SK-N-SH (cell line): ENCODE measurements at regions not wholly inside any gene's neighbourhood (a gene's known extent, or its start where the extent isn't known, plus 50 kb on each side); places are given as distances from the start of the nearest gene placed in this dataset.

ENCODE experiments used
- CTCF ChIA-PET: fragments of 300-600, 350-600 bp; formaldehyde crosslinking; extraction: SDS; loops from one replicate; lab custom pipeline; 2021; lab: Yijun Ruan, JAX
- POLR2A ChIA-PET: fragments of 350-600 bp; sonication (Branson Sonifier 250); formaldehyde crosslinking; extraction: SDS; loops from one replicate; lab custom pipeline; 2020; ENCODE audit warnings: antibody characterized with exemption, inconsistent platforms; lab: Yijun Ruan, JAX
- DNase-seq: peaks from one replicate; pipeline ENCODE4 v3.0.0; 2012
- H2AFZ ChIP-seq: fragments of 200-600 bp; sonication (generic); 2 replicates; pipeline ENCODE4 v1.8.1; 2016; ENCODE audit warnings: antibody characterized with exemption, mild to moderate bottlenecking, low read depth
- H3F3A ChIP-seq: fragments of 200-600 bp; sonication (generic); replicated peaks from 2 replicates; pipeline ENCODE3; 2016; ENCODE audit warnings: antibody characterized with exemption, mild to moderate bottlenecking; ENCODE audit not compliant: insufficient read depth
- H3K27ac ChIP-seq, 2 experiments: fragments of 200-500 bp in 1 of 2; fragments of 200-600 bp in 1 of 2; sonication (Bioruptor generic) in 1 of 2; sonication (generic), shearing (Covaris generic) in 1 of 2; 2 replicates each; pipeline versions ENCODE4 v1.5.1 to v1.6.1; 2014 to 2016; ENCODE audit warnings: low read depth in 2 of 2, inconsistent platforms in 1 of 2, low read length in 1 of 2, mild to moderate bottlenecking in 1 of 2, mixed read lengths in 1 of 2
- H3K27me3 ChIP-seq: fragments of 200-600 bp; sonication (generic), shearing (Covaris generic); 2 replicates; pipeline ENCODE4 v1.6.1; 2016; ENCODE audit warnings: mixed run types; ENCODE audit not compliant: insufficient read depth
- H3K36me3 ChIP-seq, 2 experiments: fragments of 200-500 bp in 1 of 2; fragments of 200-600 bp in 1 of 2; sonication (Bioruptor generic) in 1 of 2; sonication (generic) in 1 of 2; replicated peaks in 1 of 2; 2 replicates each; pipeline versions ENCODE3 to v1.5.1; 2014 to 2016; ENCODE audit warnings: low read length in 1 of 2, mild to moderate bottlenecking in 1 of 2; ENCODE audit not compliant: insufficient read depth in 2 of 2, control insufficient read depth in 1 of 2
- H3K4me1 ChIP-seq, 2 experiments: fragments of 200-500 bp in 1 of 2; fragments of 200-600 bp in 1 of 2; sonication (Bioruptor generic) in 1 of 2; sonication (generic), shearing (Covaris generic) in 1 of 2; 2 replicates each; pipeline versions ENCODE4 v1.5.1 to v1.6.1; 2014 to 2016; ENCODE audit warnings: low read depth in 1 of 2, low read length in 1 of 2, mixed run types in 1 of 2; ENCODE audit not compliant: insufficient read depth in 2 of 2, control insufficient read depth in 1 of 2
- H3K4me2 ChIP-seq: fragments of 200-600 bp; sonication (generic), shearing (Covaris generic); 2 replicates; pipeline ENCODE4 v1.6.1; 2017; ENCODE audit warnings: mixed run types
- H3K4me3 ChIP-seq, 2 experiments: fragments of 200-500 bp in 1 of 2; fragments of 200-600 bp in 1 of 2; sonication (Bioruptor generic) in 1 of 2; sonication (generic), shearing (Covaris generic) in 1 of 2; 2 replicates each; pipeline versions ENCODE4 v1.5.1 to v1.8.1; 2014 to 2016; ENCODE audit warnings: low read depth in 2 of 2, inconsistent platforms in 1 of 2, low read length in 1 of 2, mild to moderate bottlenecking in 1 of 2, mixed read lengths in 1 of 2, moderate library complexity in 1 of 2
- H3K79me2 ChIP-seq: fragments of 200-600 bp; sonication (generic); 2 replicates; pipeline ENCODE4 v1.8.1; 2017; ENCODE audit warnings: mild to moderate bottlenecking; ENCODE audit not compliant: insufficient read depth
- H3K9ac ChIP-seq: fragments of 200-600 bp; sonication (generic); 2 replicates; pipeline ENCODE4 v1.6.1; 2017; ENCODE audit warnings: mixed run types
- H3K9me2 ChIP-seq: fragments of 200-600 bp; sonication (generic); 2 replicates; pipeline ENCODE4 v1.6.1; 2017; ENCODE audit warnings: mixed run types
- H3K9me3 ChIP-seq: fragments of 200-600 bp; sonication (generic); 2 replicates; pipeline ENCODE4 v1.6.1; 2017; ENCODE audit warnings: mixed run types, mild to moderate bottlenecking, moderate library complexity
- H4K20me1 ChIP-seq: fragments of 200-600 bp; sonication (generic); 2 replicates; pipeline ENCODE4 v1.6.1; 2017; ENCODE audit warnings: mild to moderate bottlenecking, mixed run types; ENCODE audit not compliant: insufficient read depth
- CHD2 ChIP-seq: fragments of 150-350 bp; IDR thresholded peaks from 2 replicates; pipeline ENCODE4 v1.6.1; 2018; ENCODE audit warnings: low read length; ENCODE audit not compliant: partially characterized antibody
- EZH2phosphoT487 ChIP-seq: fragments of 200-600 bp; sonication (generic); IDR thresholded peaks from 2 replicates; pipeline ENCODE4 v1.6.1; 2017; ENCODE audit warnings: low read depth, mixed run types, mild to moderate bottlenecking, antibody characterized with exemption, moderate library complexity, borderline replicate concordance
- FOSL2 ChIP-seq: IDR thresholded peaks from 2 replicates; pipeline ENCODE4 v1.4.0; 2012; ENCODE audit warnings: low read depth, mild to moderate bottlenecking, moderate library complexity, borderline replicate concordance
- GABPA ChIP-seq: IDR thresholded peaks from 2 replicates; pipeline ENCODE4 v1.4.0; 2012; ENCODE audit warnings: low read depth, mild to moderate bottlenecking
- JUND ChIP-seq: IDR thresholded peaks from 2 replicates; pipeline ENCODE4 v1.4.0; 2012
- MXI1 ChIP-seq: IDR thresholded peaks from 2 replicates; pipeline ENCODE4 v1.6.1; 2012; ENCODE audit warnings: mild to moderate bottlenecking, low read depth, low read length, improper control_type of control experiment
- NFIC ChIP-seq: IDR thresholded peaks from 2 replicates; pipeline ENCODE4 v1.4.0; 2012; ENCODE audit warnings: borderline replicate concordance
- RCOR1 ChIP-seq: fragments of 150-350 bp; IDR thresholded peaks from 2 replicates; pipeline ENCODE4 v1.6.1; 2017; ENCODE audit warnings: antibody characterized with exemption, low read length
- SIN3A ChIP-seq: IDR thresholded peaks from 2 replicates; pipeline ENCODE4 v1.6.1; 2012; ENCODE audit warnings: low read depth, mild to moderate bottlenecking, low read length, moderate library complexity, borderline replicate concordance
- SMC3 ChIP-seq: IDR thresholded peaks from 2 replicates; pipeline ENCODE4 v1.6.1; 2012; ENCODE audit warnings: low read depth, low read length, improper control_type of control experiment
- TCF12 ChIP-seq: IDR thresholded peaks from 2 replicates; pipeline ENCODE4 v1.4.0; 2012
- TEAD4 ChIP-seq: IDR thresholded peaks from 2 replicates; pipeline ENCODE4 v1.4.0; 2012; ENCODE audit warnings: mild to moderate bottlenecking, borderline replicate concordance; ENCODE audit not compliant: insufficient read depth
- WGBS: methylation state at CpG from one replicate; pipeline ENCODE4 v1.1.6; 2017; ENCODE audit warnings: low lambda C conversion rate; 5-methylcytosine and 5-hydroxymethylcytosine counted together
- TF ChIP-seq, protein P1 (sequence below): fragments of 200-600 bp; sonication (generic); IDR thresholded peaks from 2 replicates; pipeline ENCODE4 v1.6.1; 2017; ENCODE audit warnings: antibody characterized with exemption, mild to moderate bottlenecking, moderate library complexity
- TF ChIP-seq, protein P2 (sequence below): IDR thresholded peaks from 2 replicates; pipeline ENCODE4 v1.4.0; 2012; ENCODE audit warnings: low read depth, borderline replicate concordance
- TF ChIP-seq, protein P3 (sequence below): fragments of 150-350 bp; IDR thresholded peaks from 2 replicates; pipeline ENCODE4 v1.6.1; 2017; ENCODE audit warnings: antibody characterized with exemption, low read length, low read depth, borderline replicate concordance
- TF ChIP-seq, protein P4 (sequence below): fragments of 150-350 bp; IDR thresholded peaks from 2 replicates; pipeline ENCODE4 v1.6.1; 2016; ENCODE audit warnings: mild to moderate bottlenecking, low read depth, low read length

DNA sequence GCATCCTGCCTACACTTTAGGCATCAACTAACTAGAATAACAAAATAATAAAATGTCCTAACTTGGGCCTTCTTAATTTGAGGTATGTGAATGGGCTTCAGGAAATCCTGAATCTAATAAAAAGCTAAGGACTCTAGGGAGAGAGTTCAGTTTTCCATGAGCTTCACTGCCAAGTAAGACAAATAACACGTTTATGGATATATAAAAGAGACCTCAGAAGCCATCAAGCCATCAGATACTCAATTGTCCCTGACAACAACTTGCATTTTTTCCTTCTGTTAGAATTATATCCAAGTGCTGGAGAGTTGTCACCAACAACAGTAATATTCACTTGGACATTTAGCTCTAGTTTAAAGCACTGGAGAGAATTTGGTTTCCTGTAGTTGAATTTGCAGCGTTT lies 102.4 kb upstream of the IGSF10 start:
- Histone ChIP-seq H3K9me3 (no peaks in the 10 kb centered on the region), H3K9me2 (no peaks in the 10 kb centered on the region), H3K79me2 (no peaks in the 10 kb centered on the region; the same call in 1 of the 2 replicates), H3K27ac (no peak overlapping the region), H3K36me3 (no peaks in the 10 kb centered on the region), H3K27me3 (no peaks in the 10 kb centered on the region), H2AFZ (no peak overlapping the region), H3F3A (no peaks in the 10 kb centered on the region), H3K4me2 (no peak overlapping the region), H3K9ac (no peak overlapping the region), H4K20me1 (no peaks in the 10 kb centered on the region), H3K4me1 (peaks cover 2 to 25% of the 10 kb centered on the region in 2 experiments; a peak in 3 of 4 replicates), H3K4me3 (no peak overlapping the region)
- TF ChIP-seq TCF12 = no peak
- TF ChIP-seq, protein P1, sequence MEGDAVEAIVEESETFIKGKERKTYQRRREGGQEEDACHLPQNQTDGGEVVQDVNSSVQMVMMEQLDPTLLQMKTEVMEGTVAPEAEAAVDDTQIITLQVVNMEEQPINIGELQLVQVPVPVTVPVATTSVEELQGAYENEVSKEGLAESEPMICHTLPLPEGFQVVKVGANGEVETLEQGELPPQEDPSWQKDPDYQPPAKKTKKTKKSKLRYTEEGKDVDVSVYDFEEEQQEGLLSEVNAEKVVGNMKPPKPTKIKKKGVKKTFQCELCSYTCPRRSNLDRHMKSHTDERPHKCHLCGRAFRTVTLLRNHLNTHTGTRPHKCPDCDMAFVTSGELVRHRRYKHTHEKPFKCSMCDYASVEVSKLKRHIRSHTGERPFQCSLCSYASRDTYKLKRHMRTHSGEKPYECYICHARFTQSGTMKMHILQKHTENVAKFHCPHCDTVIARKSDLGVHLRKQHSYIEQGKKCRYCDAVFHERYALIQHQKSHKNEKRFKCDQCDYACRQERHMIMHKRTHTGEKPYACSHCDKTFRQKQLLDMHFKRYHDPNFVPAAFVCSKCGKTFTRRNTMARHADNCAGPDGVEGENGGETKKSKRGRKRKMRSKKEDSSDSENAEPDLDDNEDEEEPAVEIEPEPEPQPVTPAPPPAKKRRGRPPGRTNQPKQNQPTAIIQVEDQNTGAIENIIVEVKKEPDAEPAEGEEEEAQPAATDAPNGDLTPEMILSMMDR = no peak
- TF ChIP-seq, protein P2, sequence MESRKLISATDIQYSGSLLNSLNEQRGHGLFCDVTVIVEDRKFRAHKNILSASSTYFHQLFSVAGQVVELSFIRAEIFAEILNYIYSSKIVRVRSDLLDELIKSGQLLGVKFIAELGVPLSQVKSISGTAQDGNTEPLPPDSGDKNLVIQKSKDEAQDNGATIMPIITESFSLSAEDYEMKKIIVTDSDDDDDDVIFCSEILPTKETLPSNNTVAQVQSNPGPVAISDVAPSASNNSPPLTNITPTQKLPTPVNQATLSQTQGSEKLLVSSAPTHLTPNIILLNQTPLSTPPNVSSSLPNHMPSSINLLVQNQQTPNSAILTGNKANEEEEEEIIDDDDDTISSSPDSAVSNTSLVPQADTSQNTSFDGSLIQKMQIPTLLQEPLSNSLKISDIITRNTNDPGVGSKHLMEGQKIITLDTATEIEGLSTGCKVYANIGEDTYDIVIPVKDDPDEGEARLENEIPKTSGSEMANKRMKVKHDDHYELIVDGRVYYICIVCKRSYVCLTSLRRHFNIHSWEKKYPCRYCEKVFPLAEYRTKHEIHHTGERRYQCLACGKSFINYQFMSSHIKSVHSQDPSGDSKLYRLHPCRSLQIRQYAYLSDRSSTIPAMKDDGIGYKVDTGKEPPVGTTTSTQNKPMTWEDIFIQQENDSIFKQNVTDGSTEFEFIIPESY = no peak
- no peak for TF ChIP-seq NFIC
- TF ChIP-seq RCOR1 = no peak
- TF ChIP-seq TEAD4 = no peak
- TF ChIP-seq EZH2phosphoT487 = no peak
- no peak for TF ChIP-seq GABPA
- TF ChIP-seq, protein P3, sequence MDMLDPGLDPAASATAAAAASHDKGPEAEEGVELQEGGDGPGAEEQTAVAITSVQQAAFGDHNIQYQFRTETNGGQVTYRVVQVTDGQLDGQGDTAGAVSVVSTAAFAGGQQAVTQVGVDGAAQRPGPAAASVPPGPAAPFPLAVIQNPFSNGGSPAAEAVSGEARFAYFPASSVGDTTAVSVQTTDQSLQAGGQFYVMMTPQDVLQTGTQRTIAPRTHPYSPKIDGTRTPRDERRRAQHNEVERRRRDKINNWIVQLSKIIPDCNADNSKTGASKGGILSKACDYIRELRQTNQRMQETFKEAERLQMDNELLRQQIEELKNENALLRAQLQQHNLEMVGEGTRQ = no peak
- no peak for TF ChIP-seq JUND
- TF ChIP-seq FOSL2 = no peak
- TF ChIP-seq SIN3A = no peak
- TF ChIP-seq, protein P4, sequence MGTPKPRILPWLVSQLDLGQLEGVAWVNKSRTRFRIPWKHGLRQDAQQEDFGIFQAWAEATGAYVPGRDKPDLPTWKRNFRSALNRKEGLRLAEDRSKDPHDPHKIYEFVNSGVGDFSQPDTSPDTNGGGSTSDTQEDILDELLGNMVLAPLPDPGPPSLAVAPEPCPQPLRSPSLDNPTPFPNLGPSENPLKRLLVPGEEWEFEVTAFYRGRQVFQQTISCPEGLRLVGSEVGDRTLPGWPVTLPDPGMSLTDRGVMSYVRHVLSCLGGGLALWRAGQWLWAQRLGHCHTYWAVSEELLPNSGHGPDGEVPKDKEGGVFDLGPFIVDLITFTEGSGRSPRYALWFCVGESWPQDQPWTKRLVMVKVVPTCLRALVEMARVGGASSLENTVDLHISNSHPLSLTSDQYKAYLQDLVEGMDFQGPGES = no peak
- TF ChIP-seq CHD2 = no peak
- TF ChIP-seq SMC3 = no peak
- no peak for TF ChIP-seq MXI1
- ChIA-PET CTCF (no interaction called here), POLR2A (no interaction called here)
- WGBS = 8% methylated on average over 2 of the region's 2 CpGs
- no peak for DNase-seq
